ENCODE measurements at regions not wholly inside any gene's neighbourhood (a gene's known extent, or its start where the extent isn't known, plus 50 kb on each side); places are given as distances from the start of the nearest gene placed in this dataset.

DNA sequence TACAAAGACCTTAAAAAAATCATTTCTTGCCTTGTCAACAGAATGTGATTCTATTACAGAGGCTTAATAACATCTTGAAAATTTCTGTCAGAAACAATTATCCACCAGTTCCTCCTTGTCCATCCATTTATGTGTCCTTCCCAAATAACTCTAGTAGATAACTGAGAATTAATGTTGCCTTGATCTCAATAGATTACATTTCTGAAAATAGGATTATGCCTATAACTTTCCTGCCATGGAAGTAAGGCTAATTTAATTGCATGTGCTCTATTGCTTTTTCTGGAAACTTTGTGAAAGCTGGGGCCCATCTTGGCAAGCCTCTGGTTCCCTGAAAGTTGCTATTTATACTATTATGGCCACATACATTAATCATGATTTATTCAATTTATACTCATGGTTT is 76.2 kb upstream of the UNC5C start:
- TF ChIP-seq, protein P1, sequence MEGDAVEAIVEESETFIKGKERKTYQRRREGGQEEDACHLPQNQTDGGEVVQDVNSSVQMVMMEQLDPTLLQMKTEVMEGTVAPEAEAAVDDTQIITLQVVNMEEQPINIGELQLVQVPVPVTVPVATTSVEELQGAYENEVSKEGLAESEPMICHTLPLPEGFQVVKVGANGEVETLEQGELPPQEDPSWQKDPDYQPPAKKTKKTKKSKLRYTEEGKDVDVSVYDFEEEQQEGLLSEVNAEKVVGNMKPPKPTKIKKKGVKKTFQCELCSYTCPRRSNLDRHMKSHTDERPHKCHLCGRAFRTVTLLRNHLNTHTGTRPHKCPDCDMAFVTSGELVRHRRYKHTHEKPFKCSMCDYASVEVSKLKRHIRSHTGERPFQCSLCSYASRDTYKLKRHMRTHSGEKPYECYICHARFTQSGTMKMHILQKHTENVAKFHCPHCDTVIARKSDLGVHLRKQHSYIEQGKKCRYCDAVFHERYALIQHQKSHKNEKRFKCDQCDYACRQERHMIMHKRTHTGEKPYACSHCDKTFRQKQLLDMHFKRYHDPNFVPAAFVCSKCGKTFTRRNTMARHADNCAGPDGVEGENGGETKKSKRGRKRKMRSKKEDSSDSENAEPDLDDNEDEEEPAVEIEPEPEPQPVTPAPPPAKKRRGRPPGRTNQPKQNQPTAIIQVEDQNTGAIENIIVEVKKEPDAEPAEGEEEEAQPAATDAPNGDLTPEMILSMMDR (conservative IDR thresholded peaks at IDR 0.05; ENCODE audit: low read length) = no peak
- TF ChIP-seq EZH2phosphoT487 (IDR thresholded peaks at IDR 0.05; ENCODE audit: borderline replicate concordance, low read depth, low read length) = no peak
